Hepatocyte (in vitro differentiated cells): ENCODE measurements at regions not wholly inside any gene's neighbourhood (a gene's known extent, or its start where the extent isn't known, plus 50 kb on each side); places are given as distances from the start of the nearest gene placed in this dataset.

Experiments used
- DNase-seq: peaks from one replicate; pipeline ENCODE4 v3.0.0-alpha.2; 2016; ENCODE audit warnings: low spot score
- H2AFZ ChIP-seq: fragments of 200-600 bp; sonication (generic); 2 replicates; pipeline ENCODE4 v1.6.0; 2016; ENCODE audit warnings: antibody characterized with exemption, mild to moderate bottlenecking
- H3K27ac ChIP-seq: fragments of 200-600 bp; sonication (generic); 2 replicates; pipeline ENCODE4 v1.5.1; 2016; ENCODE audit warnings: mild to moderate bottlenecking
- H3K27me3 ChIP-seq: fragments of 200-600 bp; sonication (generic); 2 replicates; pipeline ENCODE4 v1.6.1; 2016
- H3K36me3 ChIP-seq: fragments of 200-600 bp; sonication (generic); replicated peaks from 2 replicates; pipeline ENCODE4 v1.5.1; 2016; ENCODE audit warnings: low read depth; ENCODE audit not compliant: insufficient read depth
- H3K4me1 ChIP-seq: fragments of 200-600 bp; sonication (generic); 2 replicates; pipeline ENCODE4 v1.5.1; 2016; ENCODE audit warnings: mild to moderate bottlenecking, moderate library complexity; ENCODE audit not compliant: insufficient read depth
- H3K4me2 ChIP-seq: fragments of 200-600 bp; sonication (generic); 2 replicates; pipeline ENCODE4 v1.6.0; 2016
- H3K4me3 ChIP-seq: fragments of 200-600 bp; sonication (generic); 2 replicates; pipeline ENCODE4 v1.5.1; 2016; ENCODE audit warnings: mild to moderate bottlenecking
- H3K79me2 ChIP-seq: fragments of 200-600 bp; sonication (generic); 2 replicates; pipeline ENCODE4 v1.6.0; 2017; ENCODE audit warnings: mild to moderate bottlenecking
- H3K9me2 ChIP-seq: fragments of 200-600 bp; sonication (generic); replicated peaks from 2 replicates; pipeline ENCODE4 v1.6.0; 2017; ENCODE audit warnings: mild to moderate bottlenecking; ENCODE audit not compliant: insufficient read depth
- H3K9me3 ChIP-seq: fragments of 200-600 bp; sonication (generic); 2 replicates; pipeline ENCODE4 v1.5.1; 2016; ENCODE audit warnings: low read depth, mild to moderate bottlenecking
- H4K20me1 ChIP-seq: fragments of 200-600 bp; sonication (generic); 2 replicates; pipeline ENCODE4 v1.6.0; 2016; ENCODE audit warnings: mild to moderate bottlenecking; ENCODE audit not compliant: insufficient read depth, poor library complexity, severe bottlenecking
- CTCF ChIP-seq: fragments of 200-600 bp; sonication (generic); IDR thresholded peaks from 2 replicates; pipeline ENCODE4 v1.5.1; 2016; ENCODE audit warnings: antibody characterized with exemption, mild to moderate bottlenecking; ENCODE audit not compliant: poor library complexity
- EZH2 ChIP-seq: fragments of 200-600 bp; sonication (generic); IDR thresholded peaks from 2 replicates; pipeline ENCODE4 v1.6.1; 2016; ENCODE audit warnings: antibody characterized with exemption, mild to moderate bottlenecking, borderline replicate concordance
- EZH2phosphoT487 ChIP-seq: fragments of 200-600 bp; sonication (generic); IDR thresholded peaks from one replicate; pipeline ENCODE4 v1.6.1; 2018; ENCODE audit warnings: antibody characterized with exemption, mild to moderate bottlenecking, low read depth, moderate library complexity; ENCODE audit not compliant: unreplicated experiment, severe bottlenecking
- WGBS: methylation state at CpG from one replicate; pipeline ENCODE4 v1.1.6; 2016; ENCODE audit warnings: low lambda C conversion rate; ENCODE audit errors: missing lambda C conversion rate; 5-methylcytosine and 5-hydroxymethylcytosine counted together

GRCh38 chr4:78688366-78688765 lies 87.8 kb upstream of the BMP2K start:
- 92% methylated on average over 6 of the region's 6 CpGs for WGBS

GRCh38 chr4:78689261-78689660 lies 86.9 kb upstream of the BMP2K start:
- H3K4me1 ChIP-seq = peaks cover 5% of the 10 kb centered on the region
- TF ChIP-seq CTCF (no peak), EZH2phosphoT487 (no peak), EZH2 (no peak)
- H3K27me3 ChIP-seq = no peaks in the 10 kb centered on the region
- no peaks in the 10 kb centered on the region for H3K36me3 ChIP-seq
- H4K20me1 ChIP-seq = no peaks in the 10 kb centered on the region
- no peak overlapping the region for H3K4me2 ChIP-seq
- H3K9me3 ChIP-seq = no peaks in the 10 kb centered on the region
- 90% methylated on average over 2 of the region's 2 CpGs for WGBS
- H2AFZ ChIP-seq = no peak overlapping the region
- DNase-seq = no peak
- no peak overlapping the region for H3K27ac ChIP-seq
- H3K4me3 ChIP-seq = no peak overlapping the region
- no peaks in the 10 kb centered on the region for H3K9me2 ChIP-seq
- no peaks in the 10 kb centered on the region for H3K79me2 ChIP-seq

More at GRCh38 chr4:78688366-78688765, 87.8 kb upstream of the BMP2K start:
- no peak for DNase-seq
- Histone ChIP-seq H3K27me3 (no peaks in the 10 kb centered on the region), H3K9me3 (no peaks in the 10 kb centered on the region), H3K9me2 (no peaks in the 10 kb centered on the region), H2AFZ (no peak overlapping the region), H3K4me1 (peaks cover 5% of the 10 kb centered on the region), H3K36me3 (no peaks in the 10 kb centered on the region), H3K27ac (no peak overlapping the region), H3K79me2 (no peaks in the 10 kb centered on the region), H3K4me2 (no peak overlapping the region), H3K4me3 (no peak overlapping the region), H4K20me1 (no peaks in the 10 kb centered on the region)
- TF ChIP-seq EZH2 (no peak), CTCF (no peak), EZH2phosphoT487 (no peak)

- Histone ChIP-seq H3K27ac (no peak overlapping the region), H3K9me2 (no peaks in the 10 kb centered on the region), H3K27me3 (no peaks in the 10 kb centered on the region), H3K79me2 (no peaks in the 10 kb centered on the region), H4K20me1 (no peaks in the 10 kb centered on the region), H3K4me2 (no peak overlapping the region), H2AFZ (no peak overlapping the region), H3K4me1 (peaks cover 5% of the 10 kb centered on the region), H3K9me3 (no peaks in the 10 kb centered on the region), H3K36me3 (no peaks in the 10 kb centered on the region), H3K4me3 (no peak overlapping the region)
- 87% methylated on average over 11 of the region's 11 CpGs for WGBS
- no peak for DNase-seq
- no peak for TF ChIP-seq CTCF
- no peak for TF ChIP-seq EZH2phosphoT487
- TF ChIP-seq EZH2 = no peak
Measured at GRCh38 chr4:78689700-78690323, 86.3 kb upstream of the BMP2K start.
